NCI-H345 (cell line): ENCODE measurements at regions not wholly inside any gene's neighbourhood (a gene's known extent, or its start where the extent isn't known, plus 50 kb on each side); places are given as distances from the start of the nearest gene placed in this dataset.

Source experiments
- DNase-seq: peaks from one replicate; lab custom pipeline; 2025; lab: John Stamatoyannopoulos, UW

DNA sequence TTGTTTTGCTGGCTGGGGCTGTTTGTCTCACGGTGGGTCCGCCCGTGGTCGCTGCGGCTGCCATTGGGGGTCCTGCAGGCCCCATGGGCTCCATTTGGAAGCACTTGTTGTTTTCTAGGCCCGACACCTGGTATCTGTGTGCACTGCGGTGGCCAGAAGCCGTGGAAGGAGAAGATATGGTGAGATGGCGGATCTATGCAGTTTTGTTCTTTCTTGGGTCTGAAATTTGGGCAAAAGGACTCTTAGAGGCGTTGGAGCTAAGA is 109.5 kb upstream of the SHH start:
- no peak for DNase-seq

- no peak for DNase-seq
Observed at GRCh38 chr7:155921086-155921803, 109.0 kb upstream of the SHH start.

DNA sequence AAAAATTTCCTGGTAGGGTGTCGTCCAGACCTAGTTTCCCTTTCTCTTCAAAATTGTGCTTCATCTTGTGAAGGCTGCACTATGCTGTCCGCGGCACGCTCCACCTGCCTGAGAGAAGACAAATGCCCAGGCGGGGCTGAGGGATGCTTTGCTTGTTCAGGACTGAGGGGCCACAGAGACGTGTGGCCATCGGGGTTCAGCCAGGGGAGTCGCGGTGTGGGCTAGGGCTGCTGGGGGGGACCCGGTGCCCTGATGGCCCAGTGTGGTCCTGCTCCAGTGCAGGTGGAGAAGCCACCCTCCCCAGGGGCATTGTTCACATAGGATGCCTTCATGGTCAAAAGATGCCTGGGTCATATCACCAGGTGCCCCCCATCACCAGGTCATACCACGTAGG is 107.8 kb upstream of the SHH start:
- no peak for DNase-seq

DNA sequence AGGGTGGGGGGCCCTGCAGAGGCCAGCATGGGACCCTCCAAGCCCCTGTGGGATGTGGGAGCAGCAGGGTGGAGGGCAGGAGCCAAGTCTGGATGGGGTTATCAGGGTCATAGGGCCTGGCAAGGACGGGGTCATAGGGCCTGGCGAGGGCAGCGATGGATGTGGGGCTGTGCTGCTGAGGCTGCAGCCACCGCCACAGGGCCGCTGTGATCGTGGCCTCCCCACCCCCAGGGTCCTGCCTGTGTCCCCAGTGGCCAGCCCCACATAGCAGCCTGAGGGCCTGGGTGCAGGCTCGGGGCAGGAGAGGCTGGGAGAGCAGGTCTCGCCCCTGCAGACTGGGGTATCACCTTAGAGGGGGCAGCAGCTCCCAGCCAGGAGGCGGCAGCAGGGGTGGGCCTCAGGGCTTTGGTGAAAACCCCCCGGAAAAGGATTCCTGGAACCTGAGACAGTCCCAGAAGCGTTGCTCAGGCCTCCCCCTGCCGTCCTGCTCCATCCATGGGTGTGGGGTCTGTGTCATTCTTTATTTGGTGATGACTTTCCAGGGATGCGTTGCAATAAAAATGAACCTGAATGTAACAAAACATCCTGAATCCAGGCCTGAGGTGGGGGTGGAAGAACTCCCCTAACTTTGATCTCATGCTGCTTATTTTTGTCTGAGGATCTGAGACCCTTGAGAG is 107.3 kb upstream of the SHH start:
- no peak for DNase-seq

GRCh38 chr7:155918720-155919390 is 106.6 kb upstream of the SHH start:
- DNase-seq: no peak

GRCh38 chr7:155917836-155918430 is 105.7 kb upstream of the SHH start:
- DNase-seq: no peak

GRCh38 chr7:155916926-155917655 is 104.8 kb upstream of the SHH start:
- DNase-seq: no peak

GRCh38 chr7:155914341-155914740 is 102.1 kb upstream of the SHH start:
- DNase-seq: no peak

- DNase-seq: no peak
Observed at GRCh38 chr7:155913719-155914118, 101.5 kb upstream of the SHH start.

GRCh38 chr7:155913291-155913690 is 101.0 kb upstream of the SHH start:
- DNase-seq: no peak

DNA sequence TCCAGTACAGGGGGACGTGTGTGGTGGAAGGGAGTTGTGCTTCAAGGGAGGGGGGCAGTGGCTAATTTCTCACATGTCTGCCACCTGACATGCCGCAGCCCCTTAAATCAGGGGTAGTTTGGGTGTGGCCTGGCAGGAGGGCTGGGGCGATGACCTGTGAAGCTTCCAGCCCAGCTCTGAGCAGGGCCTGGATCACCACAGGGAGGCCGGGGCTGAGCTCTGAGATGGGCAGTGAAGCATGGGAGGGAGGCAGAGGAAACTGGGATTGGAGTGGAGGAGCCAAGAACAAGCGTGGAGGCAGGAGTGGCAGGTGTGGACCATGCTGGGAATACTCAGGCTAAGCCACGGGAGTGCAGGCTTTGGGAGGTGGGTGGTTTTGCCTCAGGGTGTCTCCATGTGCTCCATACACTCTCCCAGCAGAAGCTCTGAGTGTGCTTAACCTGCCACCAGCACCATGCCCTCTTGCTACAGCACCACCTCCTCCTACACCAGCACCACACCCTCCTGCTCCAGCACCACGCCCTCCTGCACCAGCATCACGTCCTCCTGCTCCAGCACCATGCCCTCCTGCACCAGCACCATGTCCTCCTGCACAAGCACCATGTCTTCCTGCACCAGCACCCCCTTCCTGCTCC is 99.3 kb upstream of the SHH start:
- no peak for DNase-seq

GRCh38 chr7:155908385-155908784 is 96.1 kb upstream of the SHH start:
- no peak for DNase-seq

DNA sequence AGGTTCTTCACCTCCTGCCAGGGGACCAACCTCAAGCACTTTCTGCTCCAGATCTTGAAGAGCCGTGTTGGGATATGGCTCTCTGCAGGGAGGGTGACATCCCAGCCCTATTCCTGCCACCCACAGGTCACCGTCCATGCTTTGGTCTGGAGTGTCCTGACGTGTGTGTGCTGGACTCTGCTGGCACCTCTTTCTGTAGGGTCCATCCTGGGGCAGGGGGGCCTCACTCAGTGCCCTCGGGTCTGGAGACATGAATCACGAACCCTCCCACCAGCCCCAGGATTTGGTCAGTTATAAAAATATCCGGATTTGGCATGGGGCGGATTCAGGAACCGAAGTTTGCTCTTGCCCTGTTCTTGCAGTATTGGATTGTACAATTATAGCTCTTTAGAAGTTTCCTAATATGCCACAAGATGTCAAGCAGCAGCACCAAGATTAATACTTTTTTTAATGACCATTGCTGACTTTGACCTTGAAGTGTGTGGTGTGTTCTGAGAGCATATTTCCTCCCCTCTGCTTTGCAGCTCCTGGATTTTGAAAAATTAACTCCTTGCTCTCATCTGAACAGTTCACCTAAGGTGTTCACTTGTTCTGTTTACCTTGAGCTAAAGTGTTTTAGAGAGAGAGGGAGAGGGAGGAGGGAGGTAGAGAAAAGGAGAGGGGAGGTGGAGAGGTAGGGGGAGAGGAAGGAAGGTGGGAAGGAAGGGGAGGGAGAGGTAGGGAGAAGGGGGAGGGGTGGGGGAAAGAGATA is 95.4 kb upstream of the SHH start:
- no peak for DNase-seq

- DNase-seq: no peak
Observed at GRCh38 chr7:155901176-155901575, 88.9 kb upstream of the SHH start.

DNA sequence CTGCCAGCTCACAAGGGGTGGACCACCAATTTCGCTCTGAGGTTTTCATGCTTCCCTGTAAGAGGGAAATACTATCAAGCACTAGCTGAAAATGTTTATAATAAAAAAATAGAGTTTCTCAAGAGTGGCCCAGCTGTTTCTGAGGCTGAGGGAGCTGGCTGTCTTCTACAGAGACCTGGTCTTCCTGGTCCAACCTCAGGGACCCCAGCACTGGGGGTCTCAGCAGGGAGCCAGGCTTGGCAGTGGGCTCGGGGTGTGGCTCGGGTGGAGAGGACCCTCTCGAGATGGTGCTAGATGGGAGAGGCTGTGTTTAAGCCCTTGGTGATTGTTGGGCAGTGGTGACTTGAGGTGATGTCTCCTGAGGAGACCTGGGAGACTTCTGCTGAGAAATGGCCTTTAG is 87.3 kb upstream of the SHH start:
- no peak for DNase-seq

DNA sequence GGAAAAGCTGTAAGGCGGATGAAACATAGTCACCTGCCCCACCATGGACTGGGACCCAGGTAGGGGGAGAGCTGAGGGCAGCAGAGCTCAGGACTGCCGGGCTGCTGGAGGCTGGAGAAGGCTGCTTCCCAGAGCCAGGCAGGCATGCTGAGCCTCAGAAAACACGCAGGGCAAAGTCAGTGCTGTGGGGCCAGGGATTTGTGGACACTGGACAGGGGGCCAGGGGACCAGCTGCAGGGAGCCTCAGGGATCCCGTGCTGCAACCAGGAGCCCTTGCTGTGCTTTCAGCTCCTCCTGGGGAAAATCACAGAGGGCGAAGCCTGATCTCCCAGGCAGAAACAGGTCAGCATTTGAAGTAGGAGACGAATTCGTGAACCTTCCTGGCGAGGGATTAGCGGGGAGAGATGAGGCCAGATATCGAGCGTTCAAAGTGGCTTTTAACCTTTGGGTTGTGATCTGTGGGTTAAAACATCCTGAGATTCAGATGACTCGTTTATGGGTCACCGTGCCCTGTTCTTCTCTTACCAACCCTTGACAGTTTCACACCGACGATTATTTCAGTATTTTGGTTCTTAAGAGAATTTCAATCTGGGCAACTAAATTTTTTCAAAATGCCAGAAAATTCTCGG is 85.6 kb upstream of the SHH start:
- no peak for DNase-seq

DNA sequence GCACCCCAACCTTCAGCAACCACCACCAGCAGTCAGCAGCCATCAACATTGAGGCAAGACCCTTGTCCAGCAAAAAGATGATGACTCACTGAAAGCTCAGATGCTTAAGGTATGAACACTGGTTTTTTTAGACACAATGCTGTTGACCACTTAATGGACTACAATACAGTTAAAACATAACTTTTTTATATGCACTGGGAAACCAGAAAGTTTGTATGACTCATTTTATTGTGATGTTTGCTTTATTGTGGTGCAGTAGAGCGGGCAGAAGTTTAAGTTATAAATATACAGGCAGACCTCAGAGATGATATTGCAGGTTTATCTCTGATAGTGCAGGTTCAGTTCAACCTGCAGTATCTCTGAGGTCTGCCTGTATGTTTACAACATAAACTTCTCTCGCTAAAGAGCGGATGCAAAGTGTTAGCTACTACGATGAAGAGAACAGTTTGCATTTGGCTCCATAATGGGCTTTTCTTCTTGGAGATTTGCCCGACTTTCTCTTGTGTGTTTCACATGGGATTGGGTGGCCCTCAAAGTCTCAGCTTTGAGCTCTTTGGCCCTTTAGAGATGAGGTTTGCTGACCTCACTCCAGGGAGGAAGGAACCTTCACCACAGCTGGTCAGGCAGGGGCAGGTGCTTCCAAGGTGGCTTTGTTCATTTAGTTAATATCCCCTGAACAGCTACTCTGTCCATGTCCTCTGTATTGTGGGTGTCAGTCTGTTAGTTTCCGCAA is 84.4 kb upstream of the SHH start:
- DNase-seq: no peak

GRCh38 chr7:155893664-155894063 is 81.4 kb upstream of the SHH start:
- no peak for DNase-seq

DNA sequence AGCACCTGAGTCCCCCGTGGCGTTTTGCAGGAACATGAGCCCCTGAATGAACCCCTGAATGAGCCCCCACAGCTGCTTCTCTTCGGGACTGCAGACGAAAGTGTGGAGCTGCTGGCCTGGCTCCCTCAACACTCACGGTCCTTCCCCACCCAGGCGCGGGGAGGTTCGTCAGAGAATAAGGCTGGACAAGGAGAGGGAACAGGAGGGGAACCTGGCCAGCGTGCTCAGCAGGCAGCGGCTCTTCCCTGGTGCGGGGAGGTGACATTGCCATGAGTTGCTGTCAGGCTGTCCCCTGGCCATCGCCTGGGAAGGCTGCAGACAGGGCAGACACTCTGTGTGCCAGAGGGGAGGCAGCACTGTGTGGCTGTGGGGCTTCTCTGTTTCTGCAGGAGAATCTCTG is 80.9 kb upstream of the SHH start:
- no peak for DNase-seq
